Activated gamma-delta T cell treated with Interleukin-2 at 50 U/mL for 16 hours (primary cell): ENCODE measurements at regions not wholly inside any gene's neighbourhood (a gene's known extent, or its start where the extent isn't known, plus 50 kb on each side); places are given as distances from the start of the nearest gene placed in this dataset.

ENCODE experiments used
- DNase-seq: peaks from one replicate; pipeline ENCODE4 v3.0.0-alpha.2; 2020

GRCh38 chr14:65937079-65937959, 524.8 kb downstream of the FUT8 start:
- no peak for DNase-seq

GRCh38 chr14:65937960-65938316, 525.4 kb downstream of the FUT8 start:
- DNase-seq: no peak

GRCh38 chr14:65938738-65939137, 526.2 kb downstream of the FUT8 start:
- no peak for DNase-seq

- DNase-seq: no peak
Measured at GRCh38 chr14:65939184-65939583, 526.7 kb downstream of the FUT8 start.

- no peak for DNase-seq
Measured at GRCh38 chr14:65940056-65940735, 527.7 kb downstream of the FUT8 start.

GRCh38 chr14:65941091-65941490, 528.6 kb downstream of the FUT8 start:
- DNase-seq: no peak

- DNase-seq: no peak
Measured at GRCh38 chr14:65943150-65943549, 530.6 kb downstream of the FUT8 start.

- no peak for DNase-seq
Measured at GRCh38 chr14:65943916-65944410, 531.4 kb downstream of the FUT8 start.

- no peak for DNase-seq
Measured at GRCh38 chr14:65945327-65945726, 532.8 kb downstream of the FUT8 start.

GRCh38 chr14:65946494-65946893, 534.0 kb downstream of the FUT8 start:
- no peak for DNase-seq

- no peak for DNase-seq
Measured at GRCh38 chr14:65948302-65948701, 535.8 kb downstream of the FUT8 start.

- DNase-seq: no peak
Measured at GRCh38 chr14:65949711-65950516, 536.3 kb upstream of the CCDC196 start.

- no peak for DNase-seq
Measured at GRCh38 chr14:65954942-65955341, 531.2 kb upstream of the CCDC196 start.

GRCh38 chr14:65957631-65958205, 528.5 kb upstream of the CCDC196 start:
- no peak for DNase-seq

GRCh38 chr14:65958664-65959562, 527.3 kb upstream of the CCDC196 start:
- no peak for DNase-seq

GRCh38 chr14:65959563-65960024, 526.6 kb upstream of the CCDC196 start:
- no peak for DNase-seq

GRCh38 chr14:65961004-65961403, 525.2 kb upstream of the CCDC196 start:
- peak; percentile 50 for DNase-seq

GRCh38 chr14:65962952-65963351, 523.2 kb upstream of the CCDC196 start:
- no peak for DNase-seq

- no peak for DNase-seq
Measured at GRCh38 chr14:65964366-65964765, 521.8 kb upstream of the CCDC196 start.

GRCh38 chr14:65966188-65966587, 520.0 kb upstream of the CCDC196 start:
- DNase-seq: no peak

- no peak for DNase-seq
Measured at GRCh38 chr14:65972346-65972870, 513.8 kb upstream of the CCDC196 start.
